Activated CD8-positive, alpha-beta memory T cell treated with anti-CD3 and anti-CD28 coated beads for 1 hour (primary cell): ENCODE measurements at regions not wholly inside any gene's neighbourhood (a gene's known extent, or its start where the extent isn't known, plus 50 kb on each side); places are given as distances from the start of the nearest gene placed in this dataset.

Experiments
- DNase-seq, 2 donors: peaks; one replicate each; pipeline ENCODE4 v3.0.0-alpha.2; 2020; ENCODE audit warnings: low read depth in 1 of 2; ENCODE audit errors: extremely low read depth in 1 of 2

GRCh38 chr5:1707467-1707866, 92.2 kb downstream of the MRPL36 start:
- DNase-seq, result no peak

GRCh38 chr5:1706428-1706827, 93.2 kb downstream of the MRPL36 start:
- DNase-seq, result no peak

- DNase-seq, result no peak
Measured at GRCh38 chr5:1706021-1706420, 93.6 kb downstream of the MRPL36 start.

GRCh38 chr5:1704676-1705075, 95.0 kb downstream of the MRPL36 start:
- no peak for DNase-seq

GRCh38 chr5:1704266-1704665, 95.4 kb downstream of the MRPL36 start:
- DNase-seq, result no peak

GRCh38 chr5:1703352-1704050, 96.1 kb downstream of the MRPL36 start:
- no peak for DNase-seq

- no peak for DNase-seq
Measured at GRCh38 chr5:1702318-1702717, 97.3 kb downstream of the MRPL36 start.

GRCh38 chr5:1701884-1702283, 97.8 kb downstream of the MRPL36 start:
- no peak for DNase-seq

- DNase-seq, result no peak
Measured at GRCh38 chr5:1701216-1701864, 98.3 kb downstream of the MRPL36 start.

- DNase-seq, result no peak
Measured at GRCh38 chr5:1699394-1699793, 100.2 kb downstream of the MRPL36 start.

- DNase-seq, result no peak
Measured at GRCh38 chr5:1698589-1699316, 100.9 kb downstream of the MRPL36 start.

GRCh38 chr5:1692381-1692780, 107.3 kb downstream of the MRPL36 start:
- no peak for DNase-seq

GRCh38 chr5:1687301-1687970, 112.2 kb downstream of the MRPL36 start:
- DNase-seq, result no peak

- DNase-seq, result no peak
Measured at GRCh38 chr5:1686016-1686802, 113.4 kb downstream of the MRPL36 start.

GRCh38 chr5:1685066-1685465, 114.6 kb downstream of the MRPL36 start:
- no peak for DNase-seq

- DNase-seq, result no peak
Measured at GRCh38 chr5:1681955-1682354, 117.7 kb downstream of the MRPL36 start.

GRCh38 chr5:1673042-1673677, 126.5 kb downstream of the MRPL36 start:
- no peak for DNase-seq

- DNase-seq, result no peak
Measured at GRCh38 chr5:1672396-1672795, 127.2 kb downstream of the MRPL36 start.

GRCh38 chr5:1671351-1671750, 128.3 kb downstream of the MRPL36 start:
- no peak for DNase-seq

- DNase-seq, result no peak
Measured at GRCh38 chr5:1670351-1670750, 129.3 kb downstream of the MRPL36 start.
